ENCODE measurements at regions not wholly inside any gene's neighbourhood (a gene's known extent, or its start where the extent isn't known, plus 50 kb on each side); places are given as distances from the start of the nearest gene placed in this dataset.

DNA sequence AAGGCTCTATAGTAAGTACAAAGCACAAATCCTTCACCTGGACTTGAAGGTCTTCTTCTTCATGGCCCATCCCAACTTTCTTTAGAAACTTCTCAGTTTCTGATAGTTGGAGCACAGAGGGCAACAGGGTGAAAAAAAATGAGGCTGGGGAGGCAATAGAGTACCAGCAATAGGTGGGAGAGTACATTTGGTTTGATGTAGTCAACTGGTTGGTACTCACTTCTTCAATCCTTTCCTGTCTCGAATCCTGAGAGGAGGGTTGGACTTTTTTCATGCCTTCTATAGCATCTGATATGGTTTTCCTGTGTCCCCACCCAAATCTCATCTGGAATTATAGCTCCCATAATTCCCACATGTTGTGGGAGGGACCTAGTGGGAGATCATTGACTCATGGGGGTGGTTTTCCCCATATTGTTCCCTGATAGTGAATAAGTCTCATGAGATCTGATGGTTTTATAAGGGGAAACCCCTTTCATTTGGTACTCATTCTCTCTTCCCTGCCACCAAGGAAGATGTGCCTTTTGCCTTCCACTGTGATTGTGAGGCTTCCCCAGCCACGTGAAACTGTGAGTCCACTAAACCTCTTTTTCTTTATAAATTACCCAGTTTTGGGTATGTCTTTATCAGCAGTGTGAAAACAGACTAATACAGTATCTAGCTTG is 75.9 kb upstream of the LCLAT1 start:
- H3K9me3 ChIP-seq (ENCODE audit: control insufficient read depth in 1 of 2, insufficient read depth in 1 of 2, low read length in 2 of 2): no peaks in the 10 kb centered on the region
- intact Hi-C loops (cut with DNase I, micrococcal nuclease): no loop called here
- ChIA-PET CTCF (no interaction called here), POLR2A (interaction anchor here (0.6 to 1.0 kb wide), 2 partner anchors 103 to 128 kb away, joined by 3 read pairs; no protein-coding TSS in a partner anchor)
- H3K4me1 Mint-ChIP-seq (ENCODE audit: low read depth): peaks cover 8% of the 10 kb centered on the region
- no peaks in the 10 kb centered on the region for H3K27me3 ChIP-seq (ENCODE audit: control insufficient read depth in 1 of 2, insufficient read depth in 2 of 2, low read length in 2 of 2)
- ATAC-seq (ENCODE audit: poor library complexity) (no peak), DNase-seq (no peak)
- no peak overlapping the region for H3K4me3 ChIP-seq (ENCODE audit: low read length)
- H3K27ac Mint-ChIP-seq: no peak overlapping the region
- TF ChIP-seq, protein P1, sequence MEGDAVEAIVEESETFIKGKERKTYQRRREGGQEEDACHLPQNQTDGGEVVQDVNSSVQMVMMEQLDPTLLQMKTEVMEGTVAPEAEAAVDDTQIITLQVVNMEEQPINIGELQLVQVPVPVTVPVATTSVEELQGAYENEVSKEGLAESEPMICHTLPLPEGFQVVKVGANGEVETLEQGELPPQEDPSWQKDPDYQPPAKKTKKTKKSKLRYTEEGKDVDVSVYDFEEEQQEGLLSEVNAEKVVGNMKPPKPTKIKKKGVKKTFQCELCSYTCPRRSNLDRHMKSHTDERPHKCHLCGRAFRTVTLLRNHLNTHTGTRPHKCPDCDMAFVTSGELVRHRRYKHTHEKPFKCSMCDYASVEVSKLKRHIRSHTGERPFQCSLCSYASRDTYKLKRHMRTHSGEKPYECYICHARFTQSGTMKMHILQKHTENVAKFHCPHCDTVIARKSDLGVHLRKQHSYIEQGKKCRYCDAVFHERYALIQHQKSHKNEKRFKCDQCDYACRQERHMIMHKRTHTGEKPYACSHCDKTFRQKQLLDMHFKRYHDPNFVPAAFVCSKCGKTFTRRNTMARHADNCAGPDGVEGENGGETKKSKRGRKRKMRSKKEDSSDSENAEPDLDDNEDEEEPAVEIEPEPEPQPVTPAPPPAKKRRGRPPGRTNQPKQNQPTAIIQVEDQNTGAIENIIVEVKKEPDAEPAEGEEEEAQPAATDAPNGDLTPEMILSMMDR (IDR thresholded peaks at IDR 0.05): no peak
- H3K4me1 ChIP-seq (ENCODE audit: insufficient read depth, low read length): peaks cover 8% of the 10 kb centered on the region
- H3K27ac ChIP-seq (ENCODE audit: low read depth in 1 of 2, low read length in 2 of 2): no peak overlapping the region
- H3K36me3 ChIP-seq (ENCODE audit: insufficient read depth, low read length): no peaks in the 10 kb centered on the region
- H3K36me3 Mint-ChIP-seq (ENCODE audit: low read depth): no peaks in the 10 kb centered on the region
- H3K9me3 Mint-ChIP-seq: no peaks in the 10 kb centered on the region
- no peaks in the 10 kb centered on the region for H3K27me3 Mint-ChIP-seq
- no peak overlapping the region for H3K4me3 Mint-ChIP-seq

DNA sequence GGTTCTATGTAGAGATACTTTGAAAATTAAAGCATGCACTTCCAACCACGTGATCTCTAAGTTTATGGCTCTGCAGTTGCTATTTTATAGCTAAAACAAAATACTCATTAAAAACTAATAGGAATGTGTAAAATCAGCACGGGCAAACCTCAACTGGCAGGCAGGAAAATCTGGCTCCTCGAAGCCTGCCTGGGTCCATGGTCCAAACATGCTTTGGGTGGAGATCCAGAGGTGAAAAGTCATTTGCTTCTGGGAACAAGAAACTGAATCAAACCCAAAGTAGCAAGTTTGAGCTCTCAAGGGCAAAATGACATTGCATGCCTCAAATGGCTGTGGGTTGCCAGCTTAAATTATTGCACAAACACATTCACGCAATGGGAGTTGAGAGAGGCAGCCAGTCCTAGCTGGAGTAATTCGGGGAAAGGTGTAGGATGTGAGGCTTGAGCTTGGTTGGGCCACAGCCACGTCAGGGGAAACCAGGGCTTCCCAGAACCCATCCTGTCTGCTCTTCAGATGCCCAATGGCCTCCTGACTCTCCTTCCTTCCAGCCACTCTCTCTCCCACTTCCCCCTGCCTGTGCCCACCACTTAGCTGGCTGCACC is 75.2 kb upstream of the LCLAT1 start:
- Mint-ChIP-seq H3K4me1 (ENCODE audit: low read depth) (peaks cover under 1% of the 10 kb centered on the region), H3K36me3 (ENCODE audit: low read depth) (no peaks in the 10 kb centered on the region), H3K4me3 (no peak overlapping the region), H3K27me3 (no peaks in the 10 kb centered on the region), H3K9me3 (no peaks in the 10 kb centered on the region), H3K27ac (no peak overlapping the region)
- Histone ChIP-seq H3K4me3 (ENCODE audit: low read length) (no peak overlapping the region), H3K9me3 (ENCODE audit: control insufficient read depth in 1 of 2, insufficient read depth in 1 of 2, low read length in 2 of 2) (no peaks in the 10 kb centered on the region), H3K4me1 (ENCODE audit: insufficient read depth, low read length) (peaks cover under 1% of the 10 kb centered on the region), H3K27me3 (ENCODE audit: control insufficient read depth in 1 of 2, insufficient read depth in 2 of 2, low read length in 2 of 2) (no peaks in the 10 kb centered on the region), H3K36me3 (ENCODE audit: insufficient read depth, low read length) (no peaks in the 10 kb centered on the region), H3K27ac (ENCODE audit: low read depth in 1 of 2, low read length in 2 of 2) (no peak overlapping the region)
- ChIA-PET CTCF (no interaction called here), POLR2A (interaction anchor here (0.6 to 1.0 kb wide), 3 partner anchors 10 to 129 kb away, joined by 3 to 6 read pairs (median 3); no protein-coding TSS in a partner anchor)
- TF ChIP-seq, protein P1 (IDR thresholded peaks at IDR 0.05): no peak
- DNase-seq (no peak), ATAC-seq (ENCODE audit: poor library complexity) (no peak)
- intact Hi-C loops (cut with DNase I, micrococcal nuclease): no loop called here

GRCh38 chr2:30372826-30373225 is 74.2 kb upstream of the LCLAT1 start:
- no peaks in the 10 kb centered on the region for H3K36me3 Mint-ChIP-seq (ENCODE audit: low read depth)
- H3K27ac ChIP-seq (ENCODE audit: low read depth in 1 of 2, low read length in 2 of 2): no peak overlapping the region
- H3K9me3 ChIP-seq (ENCODE audit: control insufficient read depth in 1 of 2, insufficient read depth in 1 of 2, low read length in 2 of 2): no peaks in the 10 kb centered on the region
- no peak overlapping the region for H3K27ac Mint-ChIP-seq
- ATAC-seq (ENCODE audit: poor library complexity) (no peak), DNase-seq (no peak)
- POLR2A ChIA-PET: interaction anchor here (0.7 to 1.6 kb wide), 3 partner anchors 11 to 50 kb away, joined by 4 to 6 read pairs (median 4); no protein-coding TSS in a partner anchor
- no peaks in the 10 kb centered on the region for H3K4me1 Mint-ChIP-seq (ENCODE audit: low read depth)
- intact Hi-C loops (cut with DNase I, micrococcal nuclease): no loop called here
- no peak overlapping the region for H3K4me3 Mint-ChIP-seq
- TF ChIP-seq, protein P1 (IDR thresholded peaks at IDR 0.05): no peak
- H3K27me3 ChIP-seq (ENCODE audit: control insufficient read depth in 1 of 2, insufficient read depth in 2 of 2, low read length in 2 of 2): no peaks in the 10 kb centered on the region
- H3K4me1 ChIP-seq (ENCODE audit: insufficient read depth, low read length): no peaks in the 10 kb centered on the region
- H3K27me3 Mint-ChIP-seq: no peaks in the 10 kb centered on the region
- CTCF ChIA-PET: no interaction called here
- H3K4me3 ChIP-seq (ENCODE audit: low read length): no peak overlapping the region
- no peaks in the 10 kb centered on the region for H3K36me3 ChIP-seq (ENCODE audit: insufficient read depth, low read length)
- no peaks in the 10 kb centered on the region for H3K9me3 Mint-ChIP-seq

Measured in CD4-positive, alpha-beta T cell (primary cell).